Nephron (organoid): ENCODE measurements at regions not wholly inside any gene's neighbourhood (a gene's known extent, or its start where the extent isn't known, plus 50 kb on each side); places are given as distances from the start of the nearest gene placed in this dataset.

Experiments used
- H3K27ac Mint-ChIP-seq, 3 experiments: 2 replicates each; pipeline ENCODE4 v1.8.0; 2020; ENCODE audit warnings: mixed read lengths in 3 of 3, mild to moderate bottlenecking in 2 of 3, moderate library complexity in 1 of 3
- H3K27me3 Mint-ChIP-seq: 2 replicates; pipeline ENCODE4 v1.8.0; 2021; ENCODE audit warnings: low read depth, mild to moderate bottlenecking, moderate library complexity, mixed read lengths
- H3K36me3 Mint-ChIP-seq: 2 replicates; pipeline ENCODE4 v1.8.0; 2020; ENCODE audit warnings: low read depth, mixed read lengths
- H3K4me1 Mint-ChIP-seq: 2 replicates; pipeline ENCODE4 v1.8.0; 2020; ENCODE audit warnings: mixed read lengths
- H3K4me3 Mint-ChIP-seq, 3 experiments: 2 replicates each; pipeline ENCODE4 v1.8.0; 2020; ENCODE audit warnings: mild to moderate bottlenecking in 3 of 3, mixed read lengths in 3 of 3, moderate library complexity in 2 of 3
- H3K9me3 Mint-ChIP-seq: 2 replicates; pipeline ENCODE4 v1.8.0; 2020; ENCODE audit warnings: mixed read lengths
- CTCF ChIP-seq, 3 experiments: fragments of 200-600 bp; sonication (generic); IDR thresholded peaks; one replicate each; pipeline ENCODE4 v1.5.0; 2021; ENCODE audit warnings: antibody characterized with exemption in 3 of 3; ENCODE audit not compliant: unreplicated experiment in 3 of 3

- H3K36me3 Mint-ChIP-seq: no peaks in the 10 kb centered on the region
- peaks cover 17% of the 10 kb centered on the region for H3K27me3 Mint-ChIP-seq
- H3K4me3 Mint-ChIP-seq: no peak overlapping the region
- TF ChIP-seq CTCF (IDR thresholded peaks at IDR 0.05; ENCODE audit: unreplicated experiment in 3 of 3): no peak
- H3K27ac Mint-ChIP-seq: no peak overlapping the region
- peaks cover 7% of the 10 kb centered on the region for H3K9me3 Mint-ChIP-seq
- no peaks in the 10 kb centered on the region for H3K4me1 Mint-ChIP-seq
Measured at GRCh38 chr17:77581480-77581879, 377.0 kb upstream of the TNRC6C start.

GRCh38 chr17:77585142-77585860, 373.2 kb upstream of the TNRC6C start:
- no peak overlapping the region for H3K27ac Mint-ChIP-seq
- peaks cover 14% of the 10 kb centered on the region for H3K27me3 Mint-ChIP-seq
- H3K4me1 Mint-ChIP-seq: no peaks in the 10 kb centered on the region
- no peak for TF ChIP-seq CTCF (IDR thresholded peaks at IDR 0.05; ENCODE audit: unreplicated experiment in 3 of 3)
- no peaks in the 10 kb centered on the region for H3K36me3 Mint-ChIP-seq
- no peak overlapping the region for H3K4me3 Mint-ChIP-seq
- peaks cover 25% of the 10 kb centered on the region for H3K9me3 Mint-ChIP-seq

GRCh38 chr17:77590951-77591735, 367.4 kb upstream of the TNRC6C start:
- Mint-ChIP-seq H3K27ac (no peak overlapping the region), H3K4me3 (no peak overlapping the region), H3K36me3 (no peaks in the 10 kb centered on the region), H3K27me3 (peaks cover 43% of the 10 kb centered on the region), H3K4me1 (peaks cover 7% of the 10 kb centered on the region), H3K9me3 (peaks cover 20% of the 10 kb centered on the region)
- no peak for TF ChIP-seq CTCF (IDR thresholded peaks at IDR 0.05; ENCODE audit: unreplicated experiment in 3 of 3)

GRCh38 chr17:77592106-77592865, 366.2 kb upstream of the TNRC6C start:
- no peak overlapping the region for H3K4me3 Mint-ChIP-seq
- peaks cover 51% of the 10 kb centered on the region for H3K27me3 Mint-ChIP-seq
- no peak for TF ChIP-seq CTCF (IDR thresholded peaks at IDR 0.05; ENCODE audit: unreplicated experiment in 3 of 3)
- H3K4me1 Mint-ChIP-seq: peaks cover 7% of the 10 kb centered on the region
- H3K36me3 Mint-ChIP-seq: no peaks in the 10 kb centered on the region
- no peak overlapping the region for H3K27ac Mint-ChIP-seq
- peaks cover 10% of the 10 kb centered on the region for H3K9me3 Mint-ChIP-seq

- H3K4me1 Mint-ChIP-seq: peaks cover 7% of the 10 kb centered on the region
- peaks cover 3% of the 10 kb centered on the region for H3K9me3 Mint-ChIP-seq
- no peaks in the 10 kb centered on the region for H3K36me3 Mint-ChIP-seq
- H3K27ac Mint-ChIP-seq: no peak overlapping the region
- peaks cover 49% of the 10 kb centered on the region for H3K27me3 Mint-ChIP-seq
- no peak for TF ChIP-seq CTCF (IDR thresholded peaks at IDR 0.05; ENCODE audit: unreplicated experiment in 3 of 3)
- no peak overlapping the region for H3K4me3 Mint-ChIP-seq
Measured at GRCh38 chr17:77593081-77593480, 365.4 kb upstream of the TNRC6C start.
